ENCODE measurements at regions not wholly inside any gene's neighbourhood (a gene's known extent, or its start where the extent isn't known, plus 50 kb on each side); places are given as distances from the start of the nearest gene placed in this dataset.

DNA sequence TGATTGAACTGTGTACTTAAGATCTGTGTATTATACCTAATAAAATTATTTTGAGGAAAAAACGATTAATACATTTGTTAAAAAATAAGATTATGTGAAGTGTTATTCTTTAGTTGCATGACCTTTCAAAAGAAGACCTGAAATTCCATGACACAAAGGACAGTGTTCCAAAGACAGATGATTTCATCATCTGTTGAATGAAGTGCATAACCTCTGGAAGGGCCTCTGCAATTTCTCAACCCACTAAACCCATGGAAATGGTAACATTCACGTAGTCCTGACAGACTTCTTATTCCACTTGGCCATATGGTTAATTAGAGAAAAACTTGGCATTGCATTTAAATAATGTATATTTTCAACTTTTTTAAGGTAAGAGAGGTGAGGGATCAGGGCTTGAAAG, 167.2 kb upstream of the CTNND2 start:
- no peak for ATAC-seq (ENCODE audit: insufficient read depth, low FRiP score)
- Histone ChIP-seq H3K4me3 (no peak overlapping the region), H3K4me1 (ENCODE audit: control insufficient read depth in 5 of 5, insufficient read depth in 5 of 5, low read length in 5 of 5) (no peaks in the 10 kb centered on the region), H3K9me3 (ENCODE audit: control insufficient read depth in 4 of 4, insufficient read depth in 3 of 4, low read length in 3 of 4) (peaks cover 0 to 2% (median 0%) of the 10 kb centered on the region in 4 donors), H3K9ac (ENCODE audit: insufficient read depth in 1 of 2, low read length in 2 of 2) (no peak overlapping the region), H3K36me3 (ENCODE audit: control insufficient read depth in 4 of 4, insufficient read depth in 4 of 4, low read length in 4 of 4) (no peaks in the 10 kb centered on the region), H3K27ac (ENCODE audit: low read depth in 1 of 2, low read length in 1 of 2) (no peak overlapping the region), H3K27me3 (ENCODE audit: control insufficient read depth in 3 of 3, insufficient read depth in 3 of 3, low read length in 2 of 3) (no peaks in the 10 kb centered on the region)
- WGBS, 2 donors, result 73 to 76% methylated on average over 2 of the region's 2 CpGs
- TF ChIP-seq, protein P1, sequence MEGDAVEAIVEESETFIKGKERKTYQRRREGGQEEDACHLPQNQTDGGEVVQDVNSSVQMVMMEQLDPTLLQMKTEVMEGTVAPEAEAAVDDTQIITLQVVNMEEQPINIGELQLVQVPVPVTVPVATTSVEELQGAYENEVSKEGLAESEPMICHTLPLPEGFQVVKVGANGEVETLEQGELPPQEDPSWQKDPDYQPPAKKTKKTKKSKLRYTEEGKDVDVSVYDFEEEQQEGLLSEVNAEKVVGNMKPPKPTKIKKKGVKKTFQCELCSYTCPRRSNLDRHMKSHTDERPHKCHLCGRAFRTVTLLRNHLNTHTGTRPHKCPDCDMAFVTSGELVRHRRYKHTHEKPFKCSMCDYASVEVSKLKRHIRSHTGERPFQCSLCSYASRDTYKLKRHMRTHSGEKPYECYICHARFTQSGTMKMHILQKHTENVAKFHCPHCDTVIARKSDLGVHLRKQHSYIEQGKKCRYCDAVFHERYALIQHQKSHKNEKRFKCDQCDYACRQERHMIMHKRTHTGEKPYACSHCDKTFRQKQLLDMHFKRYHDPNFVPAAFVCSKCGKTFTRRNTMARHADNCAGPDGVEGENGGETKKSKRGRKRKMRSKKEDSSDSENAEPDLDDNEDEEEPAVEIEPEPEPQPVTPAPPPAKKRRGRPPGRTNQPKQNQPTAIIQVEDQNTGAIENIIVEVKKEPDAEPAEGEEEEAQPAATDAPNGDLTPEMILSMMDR (IDR thresholded peaks at IDR 0.05; ENCODE audit: control extremely low read depth, extremely low read depth), result no peak
- DNase-seq, result no peak

DNA sequence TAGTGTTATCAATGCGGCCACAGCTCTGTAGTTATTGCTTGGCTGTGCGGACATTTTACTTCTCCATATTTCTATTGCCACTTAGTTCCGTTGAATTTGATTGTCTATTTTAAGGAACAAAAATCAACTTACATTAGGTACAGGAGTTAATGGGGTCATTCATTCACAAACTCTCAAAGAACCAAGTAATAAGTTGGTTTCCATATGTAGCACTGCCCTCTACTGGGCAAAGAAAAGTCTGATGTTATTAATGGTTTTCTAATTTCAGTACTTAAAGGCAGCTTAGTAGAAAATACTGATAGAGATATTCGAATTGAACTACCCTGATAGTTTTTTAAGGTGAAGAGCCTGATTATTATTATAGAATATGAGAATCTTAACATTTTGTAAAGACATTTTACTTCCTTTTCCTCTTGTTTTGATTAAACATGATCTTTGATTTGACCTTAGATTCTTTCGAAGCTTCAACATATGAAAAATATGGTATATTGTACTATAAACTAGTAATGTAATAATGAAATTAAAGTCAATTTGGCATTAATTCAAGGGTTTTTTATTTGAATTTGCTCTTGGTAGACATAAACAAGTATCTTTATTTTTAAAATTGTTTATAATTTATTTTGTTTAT, 119.5 kb upstream of the CTNND2 start:
- Histone ChIP-seq H3K27ac (ENCODE audit: low read depth in 1 of 2, low read length in 1 of 2) (no peak overlapping the region), H3K4me1 (ENCODE audit: control insufficient read depth in 5 of 5, insufficient read depth in 5 of 5, low read length in 5 of 5) (no peaks in the 10 kb centered on the region), H3K9me3 (ENCODE audit: control insufficient read depth in 4 of 4, insufficient read depth in 3 of 4, low read length in 3 of 4) (peaks cover 0 to 6% (median 0%) of the 10 kb centered on the region in 4 donors), H3K36me3 (ENCODE audit: control insufficient read depth in 4 of 4, insufficient read depth in 4 of 4, low read length in 4 of 4) (no peaks in the 10 kb centered on the region), H3K27me3 (ENCODE audit: control insufficient read depth in 3 of 3, insufficient read depth in 3 of 3, low read length in 2 of 3) (peaks cover 0 to 6% (median 0%) of the 10 kb centered on the region in 3 donors), H3K9ac (ENCODE audit: insufficient read depth in 1 of 2, low read length in 2 of 2) (no peak overlapping the region), H3K4me3 (no peak overlapping the region)
- peak in 2 of 3 donors; percentile 39 to 57 for DNase-seq
- no peak for ATAC-seq (ENCODE audit: insufficient read depth, low FRiP score)
- TF ChIP-seq, protein P1 (IDR thresholded peaks at IDR 0.05; ENCODE audit: control extremely low read depth, extremely low read depth), result peak; percentile 7
- 43 to 45% methylated on average over 5 of the region's 5 CpGs for WGBS, 2 donors

DNA sequence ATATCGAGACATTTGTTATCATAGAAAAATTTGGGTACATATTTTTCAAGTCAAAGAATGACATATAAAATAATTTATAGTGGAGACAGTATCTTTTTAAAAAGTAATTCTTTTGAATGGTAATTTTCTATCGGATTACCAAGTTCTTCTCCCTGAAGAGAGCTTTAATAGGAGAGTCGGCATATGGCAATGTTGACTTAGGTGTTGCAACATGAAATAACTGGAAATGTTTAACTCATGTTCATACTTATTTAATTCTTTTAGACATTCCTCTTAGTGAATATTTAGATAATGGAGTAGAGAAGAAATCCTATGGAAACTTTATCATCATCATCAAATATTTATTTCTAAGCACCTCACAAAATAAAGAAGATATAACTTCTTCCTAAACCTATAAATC, 118.2 kb upstream of the CTNND2 start:
- peak in 1 of 3 donors; percentile 10 for DNase-seq
- H3K27ac ChIP-seq (ENCODE audit: low read depth in 1 of 2, low read length in 1 of 2), result no peak overlapping the region
- WGBS, 2 donors, result 71 to 81% methylated on average over 3 of the region's 3 CpGs
- ATAC-seq (ENCODE audit: insufficient read depth, low FRiP score), result no peak
- TF ChIP-seq, protein P1 (IDR thresholded peaks at IDR 0.05; ENCODE audit: control extremely low read depth, extremely low read depth), result no peak
- peaks cover 0 to 1% (median 0%) of the 10 kb centered on the region in 4 donors for H3K9me3 ChIP-seq (ENCODE audit: control insufficient read depth in 4 of 4, insufficient read depth in 3 of 4, low read length in 3 of 4)
- H3K27me3 ChIP-seq (ENCODE audit: control insufficient read depth in 3 of 3, insufficient read depth in 3 of 3, low read length in 2 of 3), result peaks cover 0 to 9% (median 0%) of the 10 kb centered on the region in 3 donors
- H3K4me1 ChIP-seq (ENCODE audit: control insufficient read depth in 5 of 5, insufficient read depth in 5 of 5, low read length in 5 of 5), result no peaks in the 10 kb centered on the region
- H3K36me3 ChIP-seq (ENCODE audit: control insufficient read depth in 4 of 4, insufficient read depth in 4 of 4, low read length in 4 of 4), result no peaks in the 10 kb centered on the region
- H3K4me3 ChIP-seq, result no peak overlapping the region
- no peak overlapping the region for H3K9ac ChIP-seq (ENCODE audit: insufficient read depth in 1 of 2, low read length in 2 of 2)

DNA sequence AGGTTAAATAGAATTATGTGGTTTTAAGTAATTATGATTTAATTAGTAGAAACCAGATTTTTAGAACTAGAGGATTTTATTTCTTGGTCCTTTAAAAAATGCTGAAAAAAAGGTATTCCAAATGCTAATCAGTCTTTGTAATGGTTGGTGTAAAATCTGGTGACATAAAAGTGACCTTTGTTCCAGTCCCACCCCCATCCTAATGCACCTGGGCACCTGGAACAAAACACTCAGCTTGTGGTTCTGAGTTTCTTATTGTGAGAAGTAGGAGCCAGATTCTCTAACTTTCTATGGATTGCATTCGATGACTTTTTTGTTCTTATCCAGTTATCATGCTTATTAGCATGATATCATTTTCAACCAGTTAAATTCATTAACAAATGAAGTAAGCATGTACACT, 115.1 kb upstream of the CTNND2 start:
- DNase-seq (no peak), ATAC-seq (ENCODE audit: insufficient read depth, low FRiP score) (no peak)
- no peaks in the 10 kb centered on the region for H3K36me3 ChIP-seq (ENCODE audit: control insufficient read depth in 4 of 4, insufficient read depth in 4 of 4, low read length in 4 of 4)
- TF ChIP-seq, protein P1 (IDR thresholded peaks at IDR 0.05; ENCODE audit: control extremely low read depth, extremely low read depth), result no peak
- no peaks in the 10 kb centered on the region for H3K4me1 ChIP-seq (ENCODE audit: control insufficient read depth in 5 of 5, insufficient read depth in 5 of 5, low read length in 5 of 5)
- H3K27ac ChIP-seq (ENCODE audit: low read depth in 1 of 2, low read length in 1 of 2), result no peak overlapping the region
- WGBS, 2 donors, result 85 to 86% methylated on average over 1 of the region's 1 CpG
- no peak overlapping the region for H3K4me3 ChIP-seq
- H3K9ac ChIP-seq (ENCODE audit: insufficient read depth in 1 of 2, low read length in 2 of 2), result no peak overlapping the region
- peaks cover 0 to 3% (median 0%) of the 10 kb centered on the region in 4 donors for H3K9me3 ChIP-seq (ENCODE audit: control insufficient read depth in 4 of 4, insufficient read depth in 3 of 4, low read length in 3 of 4)
- H3K27me3 ChIP-seq (ENCODE audit: control insufficient read depth in 3 of 3, insufficient read depth in 3 of 3, low read length in 2 of 3), result peaks cover 0 to 9% (median 0%) of the 10 kb centered on the region in 3 donors

All from lung (tissue), 11 donors.